ENCODE measurements at regions not wholly inside any gene's neighbourhood (a gene's known extent, or its start where the extent isn't known, plus 50 kb on each side); places are given as distances from the start of the nearest gene placed in this dataset.

GRCh38 chr9:75438716-75439115 lies 350.4 kb downstream of the OSTF1 start:
- Mint-ChIP-seq H3K9me3 (peaks cover 2 to 6% of the 10 kb centered on the region in 2 experiments; a peak in 3 of 5 replicates), H3K4me3 (no peak overlapping the region), H3K4me1 (peaks cover 0 to 5% of the 10 kb centered on the region in 2 experiments; a peak in 2 of 4 replicates), H3K36me3 (ENCODE audit: insufficient read depth in 1 of 3, low read depth in 3 of 3) (no peaks in the 10 kb centered on the region; a peak in 1 of 7 replicates), H3K27me3 (ENCODE audit: low read depth) (no peaks in the 10 kb centered on the region), H3K27ac (peak overlapping the region in 1 of 3 experiments; percentile 9; a peak in 1 of 7 replicates)
- Histone ChIP-seq H4K91ac (ENCODE audit: insufficient read length, low read depth, low read length) (no peak overlapping the region), H3K27ac (ENCODE audit: insufficient read length, low read depth, low read length) (no peak overlapping the region), H3T11ph (ENCODE audit: low read length) (no peak overlapping the region), H2AFZ (ENCODE audit: low read length) (peak overlapping the region; percentile 86), H2BK20ac (ENCODE audit: low read depth, low read length, poor library complexity, severe bottlenecking) (no peak overlapping the region), H3K79me2 (ENCODE audit: insufficient read depth, low read length) (no peaks in the 10 kb centered on the region), H3K27me3 (ENCODE audit: insufficient read depth, low read length) (no peaks in the 10 kb centered on the region), H2BK15ac (ENCODE audit: low read depth, low read length) (no peak overlapping the region), H3K9me3 (ENCODE audit: control insufficient read depth, low read depth, low read length) (no peaks in the 10 kb centered on the region), H4K5ac (ENCODE audit: insufficient read length, low read depth, low read length) (no peak overlapping the region), H3K4me2 (ENCODE audit: insufficient read depth, insufficient read length, low read length) (no peak overlapping the region), H2AK5ac (ENCODE audit: insufficient read length, low read length) (no peak overlapping the region), H3K9ac (ENCODE audit: extremely low read depth, insufficient read length, low read length) (no peak overlapping the region), H3K4me1 (ENCODE audit: insufficient read depth, low read length) (no peaks in the 10 kb centered on the region), H3K23me2 (ENCODE audit: insufficient read length, low read depth, low read length, poor library complexity, severe bottlenecking) (no peaks in the 10 kb centered on the region), H2BK120ac (ENCODE audit: low read depth, low read length, poor library complexity, severe bottlenecking) (no peak overlapping the region), H3K14ac (ENCODE audit: insufficient read depth, low read length) (no peak overlapping the region), H3K56ac (ENCODE audit: insufficient read length, low read depth, low read length) (no peak overlapping the region), H2BK5ac (ENCODE audit: insufficient read length, low read length) (no peak overlapping the region), H3K23ac (ENCODE audit: insufficient read length, low read depth, low read length) (no peak overlapping the region), H4K8ac (replicated peaks; ENCODE audit: insufficient read length, low read depth, low read length) (no peak overlapping the region), H2BK12ac (ENCODE audit: insufficient read length, low read depth, low read length) (no peak overlapping the region), H3K79me1 (ENCODE audit: insufficient read depth, low read depth, low read length, poor library complexity, severe bottlenecking) (no peaks in the 10 kb centered on the region), H3K18ac (ENCODE audit: insufficient read length, low read depth, low read length) (no peak overlapping the region), H3K4ac (ENCODE audit: low read depth, low read length) (no peak overlapping the region), H4K20me1 (ENCODE audit: control insufficient read depth, insufficient read depth, insufficient read length) (no peaks in the 10 kb centered on the region)
- no peak for TF ChIP-seq CTCF (conservative IDR thresholded peaks at IDR 0.05)
- no peak for DNase-seq
- no CpG with 5 or more reads among the region's 2 CpGs for WGBS (ENCODE audit: extremely low coverage, insufficient read length, low lambda C conversion rate)

Data from H9 (cell line).